ENCODE measurements at regions not wholly inside any gene's neighbourhood (a gene's known extent, or its start where the extent isn't known, plus 50 kb on each side); places are given as distances from the start of the nearest gene placed in this dataset.
A peak's percentile ranks its signal among the peaks of the same experiment; 100 is the strongest.

DNA sequence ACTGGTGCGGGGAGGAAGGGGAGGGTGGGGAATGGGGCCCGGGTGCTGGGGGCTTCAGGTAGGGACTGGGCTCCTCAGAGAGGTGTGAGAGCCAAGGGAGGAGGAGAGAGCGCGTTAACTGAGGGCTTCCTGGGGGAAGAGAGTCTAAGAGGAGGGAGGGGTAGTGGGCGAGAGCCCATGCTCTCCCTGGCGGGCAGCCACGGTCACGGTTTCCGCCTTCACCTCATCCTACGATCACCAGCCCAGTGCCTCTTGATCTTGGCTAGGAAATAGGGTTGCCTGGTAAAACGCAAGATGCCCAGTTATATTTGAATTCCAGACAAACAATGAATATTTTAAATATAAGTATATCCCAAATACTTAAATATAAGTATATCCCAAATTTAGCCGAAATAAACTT is 60.8 kb upstream of the GRPEL1 start:
- intact Hi-C loops (cut with DNase I) = no loop called here
- DNase-seq = no peak

DNA sequence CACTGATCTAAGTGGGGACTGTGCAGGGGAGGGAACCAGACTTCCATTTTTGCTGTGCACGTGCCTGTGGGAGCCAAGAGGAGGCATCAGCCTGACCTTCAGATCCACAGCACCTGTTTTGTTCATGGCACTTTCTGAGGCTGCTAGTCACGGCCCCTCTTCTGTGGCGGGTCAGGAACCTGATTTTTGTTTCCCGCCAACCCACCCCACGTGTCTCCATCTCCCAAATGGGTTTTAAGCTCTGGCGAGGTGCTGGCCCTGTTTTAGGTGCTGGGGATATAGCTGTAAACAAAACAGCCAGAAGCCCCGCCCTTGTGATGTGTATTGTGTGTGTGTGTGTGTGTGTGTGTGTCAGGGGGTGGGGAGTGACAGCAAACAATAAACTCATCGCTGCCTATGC is 60.4 kb upstream of the GRPEL1 start:
- DNase-seq = no peak
- intact Hi-C loops (cut with DNase I) = no loop called here

DNA sequence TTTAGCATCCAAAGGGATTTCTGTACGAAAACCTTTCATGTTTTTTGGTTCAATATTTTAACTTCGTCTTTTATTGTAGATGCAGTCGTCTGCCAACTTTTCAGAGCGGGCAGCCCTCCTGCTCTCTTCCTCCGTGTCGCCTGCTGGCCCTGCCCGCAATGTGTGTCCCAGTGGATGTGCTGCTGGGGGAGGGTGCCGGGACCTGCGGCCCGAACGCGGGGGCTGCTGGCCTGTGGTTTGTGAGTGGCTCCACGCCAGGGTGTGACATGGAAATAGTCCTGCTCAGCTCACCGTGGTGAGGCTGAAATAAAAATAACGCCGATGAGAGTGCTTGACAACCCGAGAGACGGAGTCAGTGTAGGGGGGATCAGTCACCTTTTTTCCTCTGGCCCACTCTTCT is 59.7 kb upstream of the GRPEL1 start:
- DNase-seq = no peak
- intact Hi-C loops (cut with DNase I) = no loop called here

DNA sequence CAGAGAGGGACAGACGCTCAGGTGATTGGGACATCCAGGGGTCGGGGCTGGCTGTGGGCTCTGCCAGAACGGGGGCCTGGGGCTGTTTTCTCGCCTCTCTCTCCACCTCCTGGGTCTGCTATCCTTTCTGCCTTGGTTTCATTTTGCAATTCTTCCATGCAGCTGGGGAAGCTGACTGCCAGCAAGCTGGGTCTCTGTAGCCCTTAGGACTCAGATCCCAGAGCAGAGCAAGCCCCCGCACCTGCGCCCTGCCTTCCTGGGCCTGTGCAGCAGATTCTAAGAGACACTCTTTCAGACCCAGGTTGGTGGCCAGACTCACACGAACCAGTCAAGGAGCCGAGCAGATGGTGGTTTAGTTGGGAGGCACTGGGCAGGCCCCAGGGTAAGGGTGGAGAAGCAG is 59.1 kb upstream of the GRPEL1 start:
- intact Hi-C loops (cut with DNase I) = no loop called here

DNA sequence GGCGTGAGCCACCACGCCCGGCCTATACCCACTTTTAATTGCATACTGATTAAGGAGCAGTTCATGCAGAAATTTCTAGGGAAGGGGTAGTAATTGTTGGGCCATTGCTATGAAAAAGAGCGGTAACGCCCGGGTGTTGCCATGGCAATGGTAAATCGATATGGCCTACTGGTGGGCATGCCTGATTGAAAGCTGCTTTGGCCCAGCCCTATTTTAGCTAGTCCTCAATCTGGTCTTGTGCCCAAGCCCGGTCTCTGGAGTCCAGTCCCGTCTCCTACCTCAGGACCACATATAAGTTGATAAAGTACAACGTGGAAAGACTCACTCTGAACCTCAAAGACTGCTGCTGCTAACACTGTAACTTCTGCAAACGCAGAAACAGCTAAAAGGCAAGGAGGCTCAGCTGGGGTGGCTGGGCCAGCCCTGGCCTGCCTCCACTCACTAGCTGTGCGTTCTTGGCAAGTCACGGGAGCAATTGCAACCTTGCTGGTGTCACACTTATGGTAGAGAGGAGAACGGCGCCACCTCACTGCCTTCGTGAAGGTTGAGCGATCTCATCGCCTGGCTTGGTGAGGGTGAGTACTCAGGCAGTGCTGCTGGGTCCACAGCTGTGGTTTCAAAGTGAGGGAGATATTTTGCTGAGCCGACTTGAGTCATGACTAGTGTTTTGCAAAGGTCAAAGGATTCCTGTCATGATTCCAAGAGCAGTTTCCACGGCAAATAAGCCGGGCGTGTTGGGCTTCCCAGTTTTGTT is 57.0 kb upstream of the GRPEL1 start:
- intact Hi-C loops (cut with DNase I) = no loop called here
- DNase-seq = no peak

More for the DNA sequence above, 59.1 kb upstream of the GRPEL1 start:
- DNase-seq = no peak

DNA sequence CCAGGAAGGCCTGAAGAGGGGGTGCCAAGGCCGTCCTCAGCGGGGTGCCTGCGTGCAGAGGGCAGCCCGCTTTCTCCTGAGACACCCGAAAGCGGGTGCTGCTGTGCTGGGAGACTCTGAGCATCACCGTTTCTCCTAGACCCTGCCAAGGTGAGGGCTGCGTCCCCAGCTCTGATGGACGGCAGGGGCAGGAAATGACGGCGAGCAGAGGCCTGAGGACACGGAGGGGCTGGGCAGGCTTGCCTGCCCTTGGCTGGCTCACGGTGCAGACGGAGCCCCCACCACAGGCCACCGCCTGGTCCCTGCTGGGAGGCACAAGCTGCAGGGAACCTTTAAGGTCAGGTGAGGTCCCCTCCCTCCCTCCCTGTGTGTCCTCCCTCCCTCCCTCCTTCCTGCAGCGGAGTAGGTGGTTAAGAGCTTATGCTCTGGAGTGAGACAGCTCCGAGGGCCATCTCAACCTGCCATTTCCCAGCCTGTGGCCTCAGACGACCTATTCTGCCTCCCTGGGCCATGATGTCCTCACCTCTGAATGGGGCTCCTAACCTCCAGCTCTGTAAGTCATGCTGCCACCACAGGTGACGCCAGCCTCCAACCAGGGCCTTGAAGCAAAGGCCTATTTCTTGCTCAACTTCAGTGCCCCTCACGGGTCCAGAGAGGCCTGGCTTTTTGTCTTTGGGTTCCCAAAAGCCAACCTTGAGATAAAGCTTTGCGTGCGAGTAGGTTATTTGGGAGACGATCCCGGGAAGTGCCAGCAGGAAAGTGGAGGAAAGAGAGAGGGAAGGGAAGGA is 54.2 kb upstream of the GRPEL1 start:
- intact Hi-C loops (cut with DNase I) = no loop called here
- DNase-seq = no peak

DNA sequence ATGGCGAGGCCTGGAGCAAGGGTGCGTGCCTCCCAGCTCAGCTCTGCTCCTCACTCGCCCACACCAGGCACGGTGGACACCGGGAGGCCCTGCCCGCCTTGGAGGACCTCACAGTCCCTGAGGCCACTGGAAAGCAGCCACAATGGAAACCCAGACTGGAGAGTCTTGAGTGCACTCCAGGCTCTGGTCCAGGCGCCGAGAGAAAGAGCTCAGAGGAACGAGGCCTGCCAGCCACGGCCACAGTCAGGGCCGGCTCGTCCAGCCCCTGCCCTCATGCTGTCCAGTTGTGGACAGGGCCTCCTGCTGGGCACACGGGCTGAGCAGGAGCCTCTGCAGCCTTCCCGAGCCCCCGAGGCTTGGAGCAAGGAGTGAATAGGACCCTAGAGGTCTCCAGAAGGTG is 53.3 kb upstream of the GRPEL1 start:
- intact Hi-C loops (cut with DNase I) = no loop called here
- DNase-seq = peak in 17 of 42 donors; percentile 9 to 48 (median 30)

DNA sequence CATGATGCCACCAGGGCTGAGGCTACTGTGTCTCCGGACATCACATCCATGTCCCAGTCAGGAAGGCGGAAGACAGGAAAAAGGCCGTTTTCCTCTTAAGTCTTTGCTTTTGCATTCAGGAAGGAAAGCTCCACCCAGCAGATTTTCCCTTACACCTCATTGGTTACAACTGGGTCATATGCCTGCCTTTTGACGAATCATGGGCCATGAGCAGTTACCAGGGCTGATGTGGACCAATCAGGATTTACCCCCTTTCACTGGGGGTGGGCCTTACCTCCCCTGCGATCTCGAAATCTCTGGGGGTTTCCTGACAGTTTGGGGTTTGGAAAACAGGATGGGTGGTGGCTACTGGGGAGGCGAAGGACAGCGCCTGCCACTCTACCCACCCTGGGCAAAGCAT is 52.5 kb upstream of the GRPEL1 start:
- intact Hi-C loops (cut with DNase I) = no loop called here
- no peak for DNase-seq

DNA sequence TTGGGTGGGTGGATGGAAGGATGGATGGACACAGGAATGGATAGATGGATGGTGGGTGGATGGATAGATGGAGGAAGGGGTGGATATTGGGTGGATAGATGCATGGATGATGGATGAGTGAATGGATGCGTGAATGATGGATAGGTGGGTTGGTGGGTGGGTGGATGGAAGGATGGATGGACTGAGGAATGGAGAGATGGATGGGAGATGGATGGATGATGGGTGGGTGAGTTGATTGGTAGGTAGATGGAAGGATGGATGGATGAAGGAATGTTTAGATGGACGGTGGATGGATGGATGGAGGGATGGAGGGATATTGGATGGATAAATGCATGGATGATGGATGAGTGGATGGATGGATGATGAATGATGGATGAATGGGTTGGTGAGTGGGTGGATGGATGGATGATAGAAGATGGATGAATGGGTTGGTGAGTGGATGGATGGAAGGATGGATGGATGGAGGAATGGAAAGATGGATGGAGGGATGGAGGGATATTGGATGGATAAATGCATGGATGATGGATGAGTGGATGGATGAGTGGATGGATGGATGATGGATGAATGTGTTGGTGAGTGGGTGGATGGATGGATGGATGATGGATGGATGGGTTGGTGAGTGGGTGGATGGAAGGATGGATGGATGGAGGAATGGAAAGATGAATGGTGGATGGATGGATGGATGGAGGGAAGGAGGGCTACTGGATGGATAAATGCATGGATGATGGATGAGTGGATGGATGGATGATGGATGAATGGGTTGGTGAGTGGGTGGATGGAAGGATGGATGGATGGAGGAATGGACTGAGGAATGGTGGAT is 50.4 kb upstream of the GRPEL1 start:
- intact Hi-C loops (cut with DNase I) = no loop called here
- no peak for DNase-seq

Measured in head of caudate nucleus (tissue), 42 donors.